A673 (cell line): ENCODE measurements at regions not wholly inside any gene's neighbourhood (a gene's known extent, or its start where the extent isn't known, plus 50 kb on each side); places are given as distances from the start of the nearest gene placed in this dataset.

ENCODE experiments used
- BruUV-seq: library from RNA; stranded (reverse); fragments of 400-500 nt; replicated peaks from 2 replicates; lab custom pipeline; 2021; lab: Mats Ljungman, UMichigan
- CTCF ChIA-PET: fragments of 300-600 bp; sonication (Branson Sonifier 250); formaldehyde crosslinking; loops from one replicate; lab custom pipeline; 2022; ENCODE audit warnings: antibody characterized with exemption; lab: Charles Lee
- POLR2A ChIA-PET: fragments of 300-600 bp; sonication (Branson Sonifier 250); formaldehyde crosslinking; loops from one replicate; lab custom pipeline; 2022; ENCODE audit warnings: antibody characterized with exemption; ENCODE audit not compliant: low non-redundant PET; lab: Charles Lee
- DNase-seq: peaks from one replicate; pipeline ENCODE4 v3.0.0-alpha.2; 2015; ENCODE audit warnings: low spot score
- H3K27ac ChIP-seq: fragments of 200-600 bp; sonication (generic); 2 replicates; pipeline ENCODE4 v1.5.1; 2016; ENCODE audit warnings: mixed run types, low read depth, mild to moderate bottlenecking, mixed read lengths, antibody characterized with exemption, low read length; ENCODE audit not compliant: poor library complexity, severe bottlenecking
- H3K27me3 ChIP-seq: fragments of 200-600 bp; sonication (generic); replicated peaks from 2 replicates; pipeline ENCODE4 v1.6.1; 2017; ENCODE audit warnings: mixed run types, low read depth, mild to moderate bottlenecking, mixed read lengths, antibody characterized with exemption, low read length; ENCODE audit not compliant: insufficient read depth, poor library complexity
- H3K36me3 ChIP-seq: fragments of 200-600 bp; sonication (generic); 2 replicates; pipeline ENCODE4 v1.6.1; 2016; ENCODE audit warnings: mixed run types, mild to moderate bottlenecking, mixed read lengths, antibody characterized with exemption, low read length; ENCODE audit not compliant: insufficient read depth, poor library complexity, severe bottlenecking
- H3K4me1 ChIP-seq: fragments of 200-600 bp; sonication (generic); 2 replicates; pipeline ENCODE4 v1.6.1; 2017; ENCODE audit warnings: mixed run types, mild to moderate bottlenecking, mixed read lengths, antibody characterized with exemption, low read length; ENCODE audit not compliant: insufficient read depth, poor library complexity, severe bottlenecking
- H3K4me3 ChIP-seq: fragments of 200-600 bp; sonication (generic); 2 replicates; pipeline ENCODE4 v1.5.1; 2016; ENCODE audit warnings: low read depth, mixed run types, mild to moderate bottlenecking, mixed read lengths, low read length; ENCODE audit not compliant: poor library complexity, severe bottlenecking
- H3K9me3 ChIP-seq: fragments of 200-600 bp; sonication (generic); 2 replicates; pipeline ENCODE4 v1.6.1; 2016; ENCODE audit warnings: mixed run types, low read depth, mild to moderate bottlenecking, mixed read lengths, antibody characterized with exemption, low read length; ENCODE audit not compliant: poor library complexity, severe bottlenecking
- CTCF ChIP-seq: fragments of 300-800, 200-600 bp; sonication (generic); conservative IDR thresholded peaks from 2 replicates; pipeline ENCODE4 v1.5.1; 2017; ENCODE audit warnings: low read depth, mild to moderate bottlenecking, antibody characterized with exemption, low read length, moderate library complexity, mixed read lengths
- EZH2 ChIP-seq: fragments of 200-600 bp; sonication (generic); IDR thresholded peaks from 2 replicates; pipeline ENCODE4 v1.6.1; 2017; ENCODE audit warnings: borderline replicate concordance, low read depth, mild to moderate bottlenecking, mixed read lengths, antibody characterized with exemption, low read length; ENCODE audit not compliant: poor library complexity, severe bottlenecking
- intact Hi-C: fragments of 100-400 bp; cut with micrococcal nuclease; formaldehyde crosslinking; loops from one replicate; pipeline ENCODE4 v1.10.0; 2022; ENCODE audit not compliant: unreplicated experiment

- Histone ChIP-seq H3K27me3 (peaks cover 3% of the 10 kb centered on the region), H3K4me1 (no peaks in the 10 kb centered on the region), H3K4me3 (no peak overlapping the region), H3K9me3 (no peaks in the 10 kb centered on the region), H3K36me3 (no peaks in the 10 kb centered on the region), H3K27ac (no peak overlapping the region)
- intact Hi-C loops, result no loop called here
- CTCF ChIA-PET, result no interaction called here
- BruUV-seq, result no TSS peak
- no peak for DNase-seq
- no peak for TF ChIP-seq CTCF
- no peak for TF ChIP-seq EZH2
- POLR2A ChIA-PET, result no interaction called here
Measured at GRCh38 chr2:22694856-22695255, 690.1 kb upstream of the KLHL29 start.

- CTCF ChIA-PET, result no interaction called here
- POLR2A ChIA-PET, result no interaction called here
Measured at GRCh38 chr2:22697054-22697788, 687.8 kb upstream of the KLHL29 start.

GRCh38 chr2:22701561-22702160 is 683.3 kb upstream of the KLHL29 start:
- ChIA-PET POLR2A (no interaction called here), CTCF (no interaction called here)
- BruUV-seq, result no TSS peak
- Histone ChIP-seq H3K36me3 (no peaks in the 10 kb centered on the region), H3K27ac (no peak overlapping the region), H3K4me3 (no peak overlapping the region), H3K9me3 (no peaks in the 10 kb centered on the region), H3K27me3 (peaks cover 3% of the 10 kb centered on the region), H3K4me1 (no peaks in the 10 kb centered on the region)
- TF ChIP-seq EZH2 (no peak), CTCF (no peak)
- intact Hi-C loops, result no loop called here
- no peak for DNase-seq

More at GRCh38 chr2:22697054-22697788, 687.8 kb upstream of the KLHL29 start:
- intact Hi-C loops, result no loop called here
- Histone ChIP-seq H3K36me3 (no peaks in the 10 kb centered on the region), H3K4me3 (no peak overlapping the region), H3K4me1 (no peaks in the 10 kb centered on the region), H3K9me3 (no peaks in the 10 kb centered on the region), H3K27me3 (peaks cover 3% of the 10 kb centered on the region), H3K27ac (no peak overlapping the region)
- no peak for TF ChIP-seq CTCF
- no peak for DNase-seq
- no TSS peak for BruUV-seq
